ENCODE measurements at regions not wholly inside any gene's neighbourhood (a gene's known extent, or its start where the extent isn't known, plus 50 kb on each side); places are given as distances from the start of the nearest gene placed in this dataset.

GRCh38 chr15:62527387-62527786 is 362.3 kb upstream of the C2CD4B start:
- TF ChIP-seq EZH2 (optimal IDR thresholded peaks at IDR 0.05; ENCODE audit: low read depth, low read length): no peak
- no peak for TF ChIP-seq EZH2phosphoT487 (IDR thresholded peaks at IDR 0.05; ENCODE audit: low read length)
- TF ChIP-seq CTCF (IDR thresholded peaks at IDR 0.05; ENCODE audit: low read length): no peak

Data from MM.1S (cell line).